ENCODE measurements at regions not wholly inside any gene's neighbourhood (a gene's known extent, or its start where the extent isn't known, plus 50 kb on each side); places are given as distances from the start of the nearest gene placed in this dataset.

- DNase-seq: no peak
These were observed 427.5 kb downstream of the NPHP4 start for GRCh38 chr1:5564578-5565257.

- DNase-seq: no peak
These were observed 428.2 kb downstream of the NPHP4 start for GRCh38 chr1:5563861-5564577.

GRCh38 chr1:5562769-5563168, 429.5 kb downstream of the NPHP4 start:
- no peak for DNase-seq

- no peak for DNase-seq
These were observed 429.9 kb downstream of the NPHP4 start for GRCh38 chr1:5562331-5562730.

- no peak for DNase-seq
These were observed 433.1 kb downstream of the NPHP4 start for GRCh38 chr1:5559078-5559477.

GRCh38 chr1:5555853-5556252, 436.4 kb downstream of the NPHP4 start:
- DNase-seq: no peak

- no peak for DNase-seq
These were observed 437.4 kb downstream of the NPHP4 start for GRCh38 chr1:5554784-5555183.

GRCh38 chr1:5554111-5554510, 438.1 kb downstream of the NPHP4 start:
- no peak for DNase-seq

GRCh38 chr1:5552787-5553484, 439.3 kb downstream of the NPHP4 start:
- no peak for DNase-seq

GRCh38 chr1:5551274-5551975, 440.8 kb downstream of the NPHP4 start:
- DNase-seq: no peak

GRCh38 chr1:5548266-5548665, 444.0 kb downstream of the NPHP4 start:
- DNase-seq: no peak

- DNase-seq: no peak
These were observed 449.0 kb downstream of the NPHP4 start for GRCh38 chr1:5543235-5543634.

- DNase-seq: no peak
These were observed 459.4 kb downstream of the NPHP4 start for GRCh38 chr1:5532811-5533210.

GRCh38 chr1:5526822-5527551, 465.2 kb downstream of the NPHP4 start:
- DNase-seq: no peak

GRCh38 chr1:5526385-5526750, 465.9 kb downstream of the NPHP4 start:
- no peak for DNase-seq

GRCh38 chr1:5525597-5526384, 466.4 kb downstream of the NPHP4 start:
- no peak for DNase-seq

- no peak for DNase-seq
These were observed 469.6 kb downstream of the NPHP4 start for GRCh38 chr1:5522531-5523145.

GRCh38 chr1:5519366-5520135, 472.7 kb downstream of the NPHP4 start:
- DNase-seq: no peak

- no peak for DNase-seq
These were observed 475.5 kb downstream of the NPHP4 start for GRCh38 chr1:5516756-5517155.

GRCh38 chr1:5515501-5515900, 476.7 kb downstream of the NPHP4 start:
- DNase-seq: no peak

Data from activated CD4-positive, alpha-beta T cell treated with anti-CD3 and anti-CD28 coated beads for 1 hour (primary cell).